OCI-LY1 (cell line): ENCODE measurements at regions not wholly inside any gene's neighbourhood (a gene's known extent, or its start where the extent isn't known, plus 50 kb on each side); places are given as distances from the start of the nearest gene placed in this dataset.
"Not testable (repeated sequence)": the region's sequence is repeated elsewhere in the genome, so short reads cannot be mapped to it uniquely, and the experiment has no call there.

Experiments
- H2AFZ ChIP-seq: fragments of 200-600 bp; sonication (generic), shearing (Covaris generic); 2 replicates; pipeline ENCODE4 v1.6.0; 2014; ENCODE audit warnings: antibody characterized with exemption, mild to moderate bottlenecking, low read length
- H3F3A ChIP-seq: fragments of 200-600 bp; sonication (generic), shearing (Covaris generic); 2 replicates; pipeline ENCODE4 v1.6.0; 2014; ENCODE audit warnings: mild to moderate bottlenecking, antibody characterized with exemption, low read length, moderate library complexity; ENCODE audit not compliant: insufficient read depth
- H3K27ac ChIP-seq: fragments of 200-600 bp; sonication (generic); 2 replicates; pipeline ENCODE4 v1.5.1; 2014; ENCODE audit warnings: low read length, mixed run types, mild to moderate bottlenecking, low read depth; ENCODE audit not compliant: poor library complexity, severe bottlenecking
- H3K27me3 ChIP-seq: fragments of 200-600 bp; sonication (generic); 2 replicates; pipeline ENCODE4 v1.6.0; 2014; ENCODE audit warnings: antibody characterized with exemption, mild to moderate bottlenecking, low read length, moderate library complexity; ENCODE audit not compliant: insufficient read depth
- H3K36me3 ChIP-seq: fragments of 200-600 bp; sonication (generic); 2 replicates; pipeline ENCODE4 v1.6.1; 2014; ENCODE audit warnings: mild to moderate bottlenecking, antibody characterized with exemption, low read length, moderate library complexity, mixed read lengths; ENCODE audit not compliant: insufficient read depth
- H3K4me1 ChIP-seq: fragments of 200-600 bp; sonication (generic); 2 replicates; pipeline ENCODE4 v1.5.1; 2014; ENCODE audit warnings: mild to moderate bottlenecking, low read length, moderate library complexity; ENCODE audit not compliant: insufficient read depth, severe bottlenecking
- H3K4me2 ChIP-seq: fragments of 200-600 bp; sonication (generic), shearing (Covaris generic); 2 replicates; pipeline ENCODE4 v1.6.1; 2014; ENCODE audit warnings: low read length
- H3K4me3 ChIP-seq: fragments of 200-600 bp; sonication (generic); 2 replicates; pipeline ENCODE4 v1.5.1; 2014; ENCODE audit warnings: low read length, low read depth, mild to moderate bottlenecking, mixed read lengths; ENCODE audit not compliant: poor library complexity, severe bottlenecking
- H3K79me2 ChIP-seq: fragments of 200-600 bp; shearing (Covaris generic); 2 replicates; pipeline ENCODE4 v1.6.1; 2016; ENCODE audit warnings: mixed run types, low read length, mixed read lengths; ENCODE audit not compliant: insufficient read depth
- H3K9ac ChIP-seq: fragments of 200-600 bp; sonication (generic), shearing (Covaris generic); 2 replicates; pipeline ENCODE4 v1.6.1; 2014; ENCODE audit warnings: mild to moderate bottlenecking, low read length, mixed read lengths
- H3K9me2 ChIP-seq: fragments of 200-600 bp; sonication (generic), shearing (Covaris generic); 2 replicates; pipeline ENCODE4 v1.6.1; 2014; ENCODE audit warnings: low read depth, mild to moderate bottlenecking, low read length, mixed read lengths
- H3K9me3 ChIP-seq: fragments of 200-600 bp; shearing (Covaris generic); 2 replicates; pipeline ENCODE4 v1.6.1; 2014; ENCODE audit warnings: low read length, mixed read lengths
- H4K20me1 ChIP-seq: fragments of 200-600 bp; sonication (generic), shearing (Covaris generic); 2 replicates; pipeline ENCODE4 v1.6.0; 2016; ENCODE audit warnings: mild to moderate bottlenecking, low read length; ENCODE audit not compliant: insufficient read depth
- CTCF ChIP-seq: fragments of 200-600 bp; sonication (generic), shearing (Covaris generic); IDR thresholded peaks from 2 replicates; pipeline ENCODE4 v1.5.1; 2017; ENCODE audit warnings: mild to moderate bottlenecking, antibody characterized with exemption, low read length, moderate library complexity, mixed read lengths
- EZH2 ChIP-seq: fragments of 200-600 bp; sonication (generic), shearing (Covaris generic); IDR thresholded peaks from 2 replicates; pipeline ENCODE4 v1.8.0; 2017; ENCODE audit warnings: borderline replicate concordance, mixed run types, mild to moderate bottlenecking, antibody characterized with exemption, low read length, moderate library complexity, mixed read lengths

- H4K20me1 ChIP-seq: no peaks in the 10 kb centered on the region
- no peak overlapping the region for H3K27ac ChIP-seq
- H3K9me2 ChIP-seq: no peaks in the 10 kb centered on the region
- H3K79me2 ChIP-seq: no peaks in the 10 kb centered on the region
- no peak overlapping the region for H3K4me2 ChIP-seq
- H3K4me1 ChIP-seq: no peaks in the 10 kb centered on the region
- no peak for TF ChIP-seq EZH2
- TF ChIP-seq CTCF: no peak
- no peaks in the 10 kb centered on the region for H3K27me3 ChIP-seq
- no peak overlapping the region for H3K4me3 ChIP-seq
- no peak overlapping the region for H2AFZ ChIP-seq
- H3K9ac ChIP-seq: no peak overlapping the region
- H3F3A ChIP-seq: no peaks in the 10 kb centered on the region
- H3K36me3 ChIP-seq: no peaks in the 10 kb centered on the region
- H3K9me3 ChIP-seq: no peaks in the 10 kb centered on the region
These were observed 290.1 kb upstream of the KIAA1217 start for GRCh38 chr10:23918839-23919238.

DNA sequence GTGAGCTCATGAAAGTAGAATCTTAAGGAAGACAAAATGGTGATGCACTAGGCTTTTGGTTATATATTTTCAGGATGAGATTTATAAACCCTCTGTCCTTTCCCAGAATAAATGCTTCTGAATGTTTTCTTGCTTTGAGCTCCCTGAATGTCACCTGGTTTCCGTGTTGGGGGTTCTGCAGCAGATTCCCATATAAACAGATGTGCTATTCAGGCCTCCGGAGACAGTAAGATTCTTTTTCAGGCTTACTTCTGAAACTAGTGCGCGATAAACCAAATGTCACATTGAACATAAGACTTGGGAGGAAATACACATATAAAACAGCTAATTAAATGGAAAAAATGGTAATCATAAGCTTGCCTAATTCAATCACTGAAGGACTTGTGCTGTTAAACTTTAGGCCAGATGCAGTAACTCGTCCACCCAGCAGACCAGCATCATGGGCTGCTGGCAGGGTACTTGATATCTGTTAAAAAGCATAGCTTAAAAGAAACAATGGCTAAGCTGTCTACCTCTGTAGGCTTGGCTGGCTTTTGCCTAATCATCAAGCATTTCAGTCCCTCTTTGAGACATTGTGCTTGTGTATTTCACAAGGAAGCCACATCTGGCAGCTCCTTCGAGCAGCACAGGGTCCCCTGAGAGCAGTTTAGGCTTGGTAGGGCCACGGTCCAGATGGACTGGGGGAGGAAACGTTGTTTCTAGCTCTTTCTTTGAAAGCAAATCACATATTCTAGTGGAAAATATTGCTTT, 281.2 kb upstream of the KIAA1217 start:
- no peaks in the 10 kb centered on the region for H3K36me3 ChIP-seq
- H3K4me2 ChIP-seq: no peak overlapping the region
- H4K20me1 ChIP-seq: no peaks in the 10 kb centered on the region
- no peaks in the 10 kb centered on the region for H3K9me2 ChIP-seq
- no peak overlapping the region for H3K9ac ChIP-seq
- H3K4me3 ChIP-seq: no peak overlapping the region
- H3K27me3 ChIP-seq: no peaks in the 10 kb centered on the region
- no peaks in the 10 kb centered on the region for H3K9me3 ChIP-seq
- H3F3A ChIP-seq: no peaks in the 10 kb centered on the region
- H3K79me2 ChIP-seq: no peaks in the 10 kb centered on the region
- no peak overlapping the region for H3K27ac ChIP-seq
- TF ChIP-seq CTCF: no peak
- TF ChIP-seq EZH2: no peak
- H3K4me1 ChIP-seq: no peaks in the 10 kb centered on the region
- no peak overlapping the region for H2AFZ ChIP-seq

- H3F3A ChIP-seq, H3K9me3 ChIP-seq, H3K4me1 ChIP-seq, H2AFZ ChIP-seq, H4K20me1 ChIP-seq, H3K27ac ChIP-seq, H3K36me3 ChIP-seq, H3K9ac ChIP-seq, H3K4me3 ChIP-seq, H3K79me2 ChIP-seq, H3K27me3 ChIP-seq, H3K9me2 ChIP-seq, H3K4me2 ChIP-seq: not testable (repeated sequence)
These were observed 274.9 kb upstream of the KIAA1217 start for GRCh38 chr10:23934023-23934422.

GRCh38 chr10:23945845-23946244, 263.1 kb upstream of the KIAA1217 start:
- H3F3A ChIP-seq: no peaks in the 10 kb centered on the region
- H3K79me2 ChIP-seq: no peaks in the 10 kb centered on the region
- H2AFZ ChIP-seq: no peak overlapping the region
- no peak overlapping the region for H3K9ac ChIP-seq
- no peak for TF ChIP-seq CTCF
- no peak for TF ChIP-seq EZH2
- H3K4me3 ChIP-seq: no peak overlapping the region
- H3K9me2 ChIP-seq: no peaks in the 10 kb centered on the region
- no peak overlapping the region for H3K4me2 ChIP-seq
- no peak overlapping the region for H3K27ac ChIP-seq
- H3K4me1 ChIP-seq: no peaks in the 10 kb centered on the region
- H4K20me1 ChIP-seq: no peaks in the 10 kb centered on the region
- H3K27me3 ChIP-seq: no peaks in the 10 kb centered on the region
- H3K9me3 ChIP-seq: no peaks in the 10 kb centered on the region
- H3K36me3 ChIP-seq: no peaks in the 10 kb centered on the region
